H9 (cell line): ENCODE measurements at regions not wholly inside any gene's neighbourhood (a gene's known extent, or its start where the extent isn't known, plus 50 kb on each side); places are given as distances from the start of the nearest gene placed in this dataset.

ENCODE experiments used
- DNase-seq: peaks from one replicate; pipeline ENCODE4 v3.0.0-alpha.2; 2017
- H2AFZ ChIP-seq: one replicate; pipeline ENCODE4 v1.6.1; 2013; ENCODE audit warnings: mild to moderate bottlenecking, low read length, control low read depth, moderate library complexity
- H2AK5ac ChIP-seq: 2 replicates; pipeline ENCODE4 v1.6.1; 2013; ENCODE audit warnings: low read length, control low read depth, mixed read lengths; ENCODE audit not compliant: insufficient read length
- H2BK120ac ChIP-seq: one replicate; pipeline ENCODE4 v1.6.1; 2013; ENCODE audit warnings: low read depth, mild to moderate bottlenecking, low read length, control low read depth, inconsistent platforms; ENCODE audit not compliant: poor library complexity, severe bottlenecking
- H2BK12ac ChIP-seq: 2 replicates; pipeline ENCODE4 v1.6.1; 2013; ENCODE audit warnings: low read length, control low read depth, mixed read lengths, low read depth; ENCODE audit not compliant: insufficient read length
- H2BK15ac ChIP-seq: 2 replicates; pipeline ENCODE4 v1.6.1; 2013; ENCODE audit warnings: low read depth, low read length, control low read depth
- H2BK20ac ChIP-seq: one replicate; pipeline ENCODE4 v1.6.1; 2013; ENCODE audit warnings: low read depth, mild to moderate bottlenecking, low read length, control low read depth, inconsistent platforms; ENCODE audit not compliant: poor library complexity, severe bottlenecking
- H2BK5ac ChIP-seq: 2 replicates; pipeline ENCODE4 v1.6.1; 2013; ENCODE audit warnings: low read length, control low read depth, mixed read lengths; ENCODE audit not compliant: insufficient read length
- H3K14ac ChIP-seq: 2 replicates; pipeline ENCODE4 v1.6.1; 2013; ENCODE audit warnings: low read length, control low read depth; ENCODE audit not compliant: insufficient read depth
- H3K18ac ChIP-seq: 2 replicates; pipeline ENCODE4 v1.6.1; 2013; ENCODE audit warnings: low read depth, mild to moderate bottlenecking, mixed read lengths, low read length, control low read depth; ENCODE audit not compliant: insufficient read length
- H3K23ac ChIP-seq: 2 replicates; pipeline ENCODE4 v1.6.1; 2013; ENCODE audit warnings: low read length, control low read depth, mixed read lengths, low read depth; ENCODE audit not compliant: insufficient read length
- H3K23me2 ChIP-seq: 2 replicates; pipeline ENCODE4 v1.6.1; 2013; ENCODE audit warnings: low read depth, mild to moderate bottlenecking, mixed read lengths, low read length, control low read depth; ENCODE audit not compliant: insufficient read length, poor library complexity, severe bottlenecking
- H3K27ac ChIP-seq: 2 replicates; pipeline ENCODE4 v1.5.1; 2013; ENCODE audit warnings: low read length, control low read depth, mixed read lengths, low read depth; ENCODE audit not compliant: insufficient read length
- H3K27me3 ChIP-seq: 2 replicates; pipeline ENCODE4 v1.6.1; 2013; ENCODE audit warnings: low read length, control low read depth, inconsistent platforms; ENCODE audit not compliant: insufficient read depth
- H3K4ac ChIP-seq: 2 replicates; pipeline ENCODE4 v1.6.1; 2013; ENCODE audit warnings: low read depth, mild to moderate bottlenecking, control low read depth, inconsistent platforms, low read length, moderate library complexity
- H3K4me1 ChIP-seq: 2 replicates; pipeline ENCODE4 v1.6.1; 2013; ENCODE audit warnings: low read length, control low read depth, inconsistent platforms; ENCODE audit not compliant: insufficient read depth
- H3K4me2 ChIP-seq: 2 replicates; pipeline ENCODE4 v1.6.1; 2013; ENCODE audit warnings: low read length, control low read depth, mixed read lengths; ENCODE audit not compliant: insufficient read length, insufficient read depth
- H3K56ac ChIP-seq: 2 replicates; pipeline ENCODE4 v1.6.1; 2013; ENCODE audit warnings: low read depth, mild to moderate bottlenecking, mixed read lengths, low read length, control low read depth; ENCODE audit not compliant: insufficient read length
- H3K79me1 ChIP-seq: 2 replicates; pipeline ENCODE4 v1.6.1; 2013; ENCODE audit warnings: low read depth, mild to moderate bottlenecking, moderate library complexity, low read length, control low read depth, inconsistent platforms; ENCODE audit not compliant: insufficient read depth, poor library complexity, severe bottlenecking
- H3K79me2 ChIP-seq: 2 replicates; pipeline ENCODE4 v1.6.1; 2013; ENCODE audit warnings: low read length, control low read depth, inconsistent platforms; ENCODE audit not compliant: insufficient read depth
- H3K9ac ChIP-seq: 2 replicates; pipeline ENCODE4 v1.6.1; 2013; ENCODE audit warnings: low read length, control low read depth, mixed read lengths; ENCODE audit not compliant: insufficient read length; ENCODE audit errors: extremely low read depth
- H3K9me3 ChIP-seq: one replicate; pipeline ENCODE4 v1.6.1; 2013; ENCODE audit warnings: low read depth, low read length, inconsistent platforms; ENCODE audit not compliant: control insufficient read depth
- H3T11ph ChIP-seq: one replicate; pipeline ENCODE4 v1.6.1; 2013; ENCODE audit warnings: mild to moderate bottlenecking, low read length, control low read depth, inconsistent platforms
- H4K20me1 ChIP-seq: one replicate; pipeline ENCODE4 v1.6.1; 2013; ENCODE audit not compliant: control insufficient read depth, insufficient read length, insufficient read depth
- H4K5ac ChIP-seq: 2 replicates; pipeline ENCODE4 v1.6.1; 2013; ENCODE audit warnings: low read depth, mild to moderate bottlenecking, mixed read lengths, low read length, control low read depth; ENCODE audit not compliant: insufficient read length
- H4K8ac ChIP-seq: replicated peaks from 2 replicates; pipeline ENCODE4 v1.6.1; 2013; ENCODE audit warnings: low read length, control low read depth, mixed read lengths, low read depth; ENCODE audit not compliant: insufficient read length
- H4K91ac ChIP-seq: 2 replicates; pipeline ENCODE4 v1.6.1; 2013; ENCODE audit warnings: low read depth, mild to moderate bottlenecking, moderate library complexity, mixed read lengths, low read length, control low read depth; ENCODE audit not compliant: insufficient read length
- H3K27ac Mint-ChIP-seq, 3 experiments: 2 replicates in 2 of 3; 3 replicates in 1 of 3; pipeline ENCODE4 v1.8.0; 2020 to 2021; ENCODE audit warnings: mixed read lengths in 3 of 3, mild to moderate bottlenecking in 1 of 3, moderate library complexity in 1 of 3
- H3K27me3 Mint-ChIP-seq: 2 replicates; pipeline ENCODE4 v1.8.0; 2021; ENCODE audit warnings: low read depth, mild to moderate bottlenecking, moderate library complexity, mixed read lengths
- H3K36me3 Mint-ChIP-seq, 3 experiments: 2 replicates in 2 of 3; 3 replicates in 1 of 3; pipeline ENCODE4 v1.8.0; 2020 to 2021; ENCODE audit warnings: low read depth in 3 of 3, mixed read lengths in 3 of 3; ENCODE audit not compliant: insufficient read depth in 1 of 3
- H3K4me1 Mint-ChIP-seq, 2 experiments: 2 replicates each; pipeline ENCODE4 v1.8.0; 2020; ENCODE audit warnings: mixed read lengths in 2 of 2
- H3K4me3 Mint-ChIP-seq, 2 experiments: 2 replicates in 1 of 2; 3 replicates in 1 of 2; pipeline ENCODE4 v1.8.0; 2020 to 2021; ENCODE audit warnings: mild to moderate bottlenecking in 2 of 2, mixed read lengths in 2 of 2, moderate library complexity in 1 of 2
- H3K9me3 Mint-ChIP-seq, 2 experiments: 2 replicates in 1 of 2; 3 replicates in 1 of 2; pipeline ENCODE4 v1.8.0; 2020; ENCODE audit warnings: mild to moderate bottlenecking in 2 of 2, mixed read lengths in 2 of 2, moderate library complexity in 1 of 2
- WGBS: extraction: QIAGEN DNeasy Blood & Tissue Kit; methylation state at CpG from one replicate; pipeline ENCODE4 v1.1.7; 2013; ENCODE audit warnings: missing lambda C conversion rate, low lambda C conversion rate, mixed read lengths; ENCODE audit not compliant: insufficient read length; ENCODE audit errors: extremely low coverage; 5-methylcytosine and 5-hydroxymethylcytosine counted together
- TF ChIP-seq, protein P1 (sequence below): fragments of 200-600 bp; sonication (generic); conservative IDR thresholded peaks from 3 replicates; pipeline ENCODE4 v1.8.0; 2021; ENCODE audit warnings: antibody characterized with exemption, mild to moderate bottlenecking

- no peak overlapping the region for H3K4me2 ChIP-seq
- H3K36me3 Mint-ChIP-seq: no peaks in the 10 kb centered on the region; a peak in 1 of 7 replicates
Observed at GRCh38 chr16:73248316-73248715, 200.4 kb upstream of the ZFHX3 start.

More at GRCh38 chr16:73248316-73248715, 200.4 kb upstream of the ZFHX3 start:
- no peak overlapping the region for H2BK15ac ChIP-seq
- H2AK5ac ChIP-seq: no peak overlapping the region
- H2AFZ ChIP-seq: no peak overlapping the region
- no peak overlapping the region for H4K8ac ChIP-seq
- H3T11ph ChIP-seq: no peak overlapping the region
- no peak overlapping the region for H2BK5ac ChIP-seq
- no peak overlapping the region for H3K23ac ChIP-seq
- no peak overlapping the region for H3K27ac ChIP-seq
- H4K5ac ChIP-seq: no peak overlapping the region
- no CpG with 5 or more reads among the region's 4 CpGs for WGBS
- H3K4ac ChIP-seq: no peak overlapping the region
- no peak overlapping the region for H2BK20ac ChIP-seq
- H3K9me3 ChIP-seq: no peaks in the 10 kb centered on the region
- TF ChIP-seq, protein P1, sequence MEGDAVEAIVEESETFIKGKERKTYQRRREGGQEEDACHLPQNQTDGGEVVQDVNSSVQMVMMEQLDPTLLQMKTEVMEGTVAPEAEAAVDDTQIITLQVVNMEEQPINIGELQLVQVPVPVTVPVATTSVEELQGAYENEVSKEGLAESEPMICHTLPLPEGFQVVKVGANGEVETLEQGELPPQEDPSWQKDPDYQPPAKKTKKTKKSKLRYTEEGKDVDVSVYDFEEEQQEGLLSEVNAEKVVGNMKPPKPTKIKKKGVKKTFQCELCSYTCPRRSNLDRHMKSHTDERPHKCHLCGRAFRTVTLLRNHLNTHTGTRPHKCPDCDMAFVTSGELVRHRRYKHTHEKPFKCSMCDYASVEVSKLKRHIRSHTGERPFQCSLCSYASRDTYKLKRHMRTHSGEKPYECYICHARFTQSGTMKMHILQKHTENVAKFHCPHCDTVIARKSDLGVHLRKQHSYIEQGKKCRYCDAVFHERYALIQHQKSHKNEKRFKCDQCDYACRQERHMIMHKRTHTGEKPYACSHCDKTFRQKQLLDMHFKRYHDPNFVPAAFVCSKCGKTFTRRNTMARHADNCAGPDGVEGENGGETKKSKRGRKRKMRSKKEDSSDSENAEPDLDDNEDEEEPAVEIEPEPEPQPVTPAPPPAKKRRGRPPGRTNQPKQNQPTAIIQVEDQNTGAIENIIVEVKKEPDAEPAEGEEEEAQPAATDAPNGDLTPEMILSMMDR: no peak
- DNase-seq: no peak
- H3K79me2 ChIP-seq: no peaks in the 10 kb centered on the region; the same call in 1 of the 2 replicates
- Mint-ChIP-seq H3K27ac (no peak overlapping the region), H3K4me3 (no peak overlapping the region), H3K27me3 (peaks cover 6% of the 10 kb centered on the region), H3K4me1 (no peaks in the 10 kb centered on the region), H3K9me3 (no peaks in the 10 kb centered on the region)
- H3K79me1 ChIP-seq: no peaks in the 10 kb centered on the region
- H3K9ac ChIP-seq: no peak overlapping the region
- no peak overlapping the region for H3K56ac ChIP-seq
- H3K18ac ChIP-seq: no peak overlapping the region
- H4K91ac ChIP-seq: no peak overlapping the region
- no peak overlapping the region for H2BK12ac ChIP-seq
- no peak overlapping the region for H2BK120ac ChIP-seq
- H3K23me2 ChIP-seq: no peaks in the 10 kb centered on the region
- no peaks in the 10 kb centered on the region for H3K27me3 ChIP-seq
- no peaks in the 10 kb centered on the region for H4K20me1 ChIP-seq
- no peaks in the 10 kb centered on the region for H3K4me1 ChIP-seq
- H3K14ac ChIP-seq: no peak overlapping the region
